Femur (tissue), 1 donor: ENCODE measurements at regions not wholly inside any gene's neighbourhood (a gene's known extent, or its start where the extent isn't known, plus 50 kb on each side); places are given as distances from the start of the nearest gene placed in this dataset.
A peak's percentile ranks its signal among the peaks of the same experiment; 100 is the strongest.
"Not testable (repeated sequence)": the region's sequence is repeated elsewhere in the genome, so short reads cannot be mapped to it uniquely, and the experiment has no call there.

Experiments
- DNase-seq: peaks from one replicate; pipeline ENCODE4 v3.0.0-alpha.2; 2017

- DNase-seq: no peak
These were observed 94.5 kb upstream of the F13A1 start for GRCh38 chr6:6414931-6415330.

GRCh38 chr6:6417475-6417874 is 97.0 kb upstream of the F13A1 start:
- no peak for DNase-seq

- no peak for DNase-seq
These were observed 98.0 kb upstream of the F13A1 start for GRCh38 chr6:6418421-6418820.

GRCh38 chr6:6420107-6420506 is 99.6 kb upstream of the F13A1 start:
- DNase-seq: peak; percentile 24

GRCh38 chr6:6434151-6434550 is 113.7 kb upstream of the F13A1 start:
- DNase-seq: no peak

- no peak for DNase-seq
These were observed 114.3 kb upstream of the F13A1 start for GRCh38 chr6:6434723-6435122.

GRCh38 chr6:6436366-6436765 is 115.9 kb upstream of the F13A1 start:
- no peak for DNase-seq

GRCh38 chr6:6436946-6437345 is 116.5 kb upstream of the F13A1 start:
- no peak for DNase-seq

- no peak for DNase-seq
These were observed 117.8 kb upstream of the F13A1 start for GRCh38 chr6:6438286-6438685.

GRCh38 chr6:6439778-6440177 is 119.3 kb upstream of the F13A1 start:
- no peak for DNase-seq

GRCh38 chr6:6452002-6452401 is 131.5 kb upstream of the F13A1 start:
- DNase-seq: no peak

- DNase-seq: no peak
These were observed 132.7 kb upstream of the F13A1 start for GRCh38 chr6:6453186-6453585.

- no peak for DNase-seq
These were observed 133.2 kb upstream of the LY86 start for GRCh38 chr6:6455272-6455671.

- no peak for DNase-seq
These were observed 130.3 kb upstream of the LY86 start for GRCh38 chr6:6458172-6458571.

- not testable (repeated sequence) for DNase-seq
These were observed 128.6 kb upstream of the LY86 start for GRCh38 chr6:6459963-6460362.

GRCh38 chr6:6460416-6460815 is 128.1 kb upstream of the LY86 start:
- DNase-seq: no peak

- peak; percentile 41 for DNase-seq
These were observed 127.4 kb upstream of the LY86 start for GRCh38 chr6:6461138-6461537.

- DNase-seq: no peak
These were observed 121.4 kb upstream of the LY86 start for GRCh38 chr6:6466967-6467761.

GRCh38 chr6:6469074-6469473 is 119.4 kb upstream of the LY86 start:
- DNase-seq: no peak

GRCh38 chr6:6470123-6470522 is 118.4 kb upstream of the LY86 start:
- no peak for DNase-seq

GRCh38 chr6:6471276-6471675 is 117.2 kb upstream of the LY86 start:
- no peak for DNase-seq

GRCh38 chr6:6474170-6474920 is 114.2 kb upstream of the LY86 start:
- DNase-seq: no peak

- DNase-seq: no peak
These were observed 108.7 kb upstream of the LY86 start for GRCh38 chr6:6479785-6480184.

GRCh38 chr6:6482256-6482655 is 106.3 kb upstream of the LY86 start:
- no peak for DNase-seq
